ENCODE measurements at regions not wholly inside any gene's neighbourhood (a gene's known extent, or its start where the extent isn't known, plus 50 kb on each side); places are given as distances from the start of the nearest gene placed in this dataset.

DNA sequence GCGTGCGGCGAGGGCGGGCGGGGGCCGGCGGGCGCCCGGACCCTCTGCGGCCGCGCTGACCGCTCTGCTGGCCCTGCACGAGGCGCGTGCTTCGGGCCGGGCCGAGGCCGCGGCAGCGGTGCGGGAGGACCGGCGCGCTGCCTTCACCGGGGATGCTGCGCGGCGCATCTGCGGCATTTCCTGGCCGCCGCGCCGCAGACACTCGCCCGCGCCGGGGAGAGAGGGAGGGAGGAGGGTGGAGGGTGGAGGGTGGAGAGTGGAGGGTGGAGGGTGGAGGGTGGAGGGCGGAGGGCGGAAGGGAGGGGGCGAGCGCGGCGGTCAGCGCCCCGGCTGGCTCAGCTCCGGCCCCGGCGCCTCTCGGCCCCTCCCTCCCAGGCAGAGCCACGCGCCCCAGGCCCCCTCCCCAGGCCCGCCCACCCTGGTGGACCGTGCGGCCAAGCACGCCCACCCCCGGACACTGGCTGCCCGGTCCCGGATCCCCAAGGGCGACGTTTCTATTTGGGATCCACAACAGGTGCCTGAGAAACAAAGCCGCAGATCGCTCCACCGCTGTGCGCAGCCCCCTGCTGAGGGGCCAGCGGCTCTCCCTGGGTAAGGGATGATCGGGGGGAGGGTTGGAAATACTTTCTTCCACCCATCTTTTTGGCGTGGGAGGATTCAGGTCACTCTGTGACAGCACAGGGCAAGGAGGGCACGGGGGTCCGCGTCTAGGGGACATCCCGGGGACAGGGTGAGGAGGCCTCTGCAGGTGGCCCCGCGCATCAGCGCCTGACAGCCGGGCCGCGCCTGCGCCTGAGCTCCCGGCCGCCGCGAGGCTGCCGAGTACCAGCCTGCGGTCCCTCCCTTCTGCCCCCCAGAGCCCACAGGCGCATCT is 111.2 kb upstream of the BEND6 start:
- TF ChIP-seq SUZ12 (IDR thresholded peaks at IDR 0.05; ENCODE audit: extremely low read depth, insufficient read depth, insufficient read length) (no peak), YY1 (IDR thresholded peaks at IDR 0.05; ENCODE audit: insufficient read depth, insufficient read length) (no peak), ZNF274 (IDR thresholded peaks at IDR 0.05; ENCODE audit: low read depth, low read length) (no peak)
- Histone ChIP-seq H3K4me1 (ENCODE audit: insufficient read depth, insufficient read length) (no peaks in the 10 kb centered on the region), H3K9ac (ENCODE audit: insufficient read length, low read depth) (peak overlapping the region; percentile 93), H3K4me3 (ENCODE audit: insufficient read length, low read depth) (peak overlapping the region; percentile 88), H3K27me3 (ENCODE audit: insufficient read depth, insufficient read length) (no peaks in the 10 kb centered on the region), H3K9me3 (ENCODE audit: insufficient read depth, low read length) (no peaks in the 10 kb centered on the region), H3K36me3 (ENCODE audit: insufficient read depth, insufficient read length, low read length) (no peaks in the 10 kb centered on the region)
- peak; percentile 76 for DNase-seq (ENCODE audit: low read depth, low spot score)

GRCh38 chr6:56842686-56843475 is 112.0 kb upstream of the BEND6 start:
- Histone ChIP-seq H3K27me3 (ENCODE audit: insufficient read depth, insufficient read length) (no peaks in the 10 kb centered on the region), H3K4me3 (ENCODE audit: insufficient read length, low read depth) (peak overlapping the region; percentile 88), H3K9ac (ENCODE audit: insufficient read length, low read depth) (peak overlapping the region; percentile 93), H3K36me3 (ENCODE audit: insufficient read depth, insufficient read length, low read length) (no peaks in the 10 kb centered on the region), H3K9me3 (ENCODE audit: insufficient read depth, low read length) (no peaks in the 10 kb centered on the region), H3K4me1 (ENCODE audit: insufficient read depth, insufficient read length) (no peaks in the 10 kb centered on the region)
- peak; percentile 13 for DNase-seq (ENCODE audit: low read depth, low spot score)
- TF ChIP-seq YY1 (IDR thresholded peaks at IDR 0.05; ENCODE audit: insufficient read depth, insufficient read length) (no peak), SUZ12 (IDR thresholded peaks at IDR 0.05; ENCODE audit: extremely low read depth, insufficient read depth, insufficient read length) (no peak), ZNF274 (IDR thresholded peaks at IDR 0.05; ENCODE audit: low read depth, low read length) (no peak)

DNA sequence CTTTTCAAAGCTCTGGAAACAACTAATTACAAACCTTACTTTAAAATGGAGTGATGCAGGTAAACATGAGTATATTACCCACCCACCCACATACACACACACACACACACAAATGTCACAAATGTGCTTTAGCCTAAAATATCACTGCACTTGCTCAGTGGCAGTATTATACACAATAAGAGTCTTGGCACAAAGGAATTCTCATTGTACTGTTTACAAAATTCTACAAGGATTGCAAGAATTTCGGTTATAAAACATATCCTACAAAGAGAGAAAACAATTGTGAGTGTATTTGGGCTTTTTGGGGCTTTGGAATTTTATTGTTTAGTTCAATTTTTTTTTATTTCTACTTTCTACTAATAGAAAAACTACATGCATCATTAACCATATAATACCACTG is 113.2 kb upstream of the BEND6 start:
- Histone ChIP-seq H3K36me3 (ENCODE audit: insufficient read depth, insufficient read length, low read length) (no peaks in the 10 kb centered on the region), H3K27me3 (ENCODE audit: insufficient read depth, insufficient read length) (no peaks in the 10 kb centered on the region), H3K9ac (ENCODE audit: insufficient read length, low read depth) (no peak overlapping the region), H3K4me3 (ENCODE audit: insufficient read length, low read depth) (peak overlapping the region; percentile 88), H3K4me1 (ENCODE audit: insufficient read depth, insufficient read length) (no peaks in the 10 kb centered on the region), H3K9me3 (ENCODE audit: insufficient read depth, low read length) (no peaks in the 10 kb centered on the region)
- no peak for DNase-seq (ENCODE audit: low read depth, low spot score)
- no peak for TF ChIP-seq SUZ12 (IDR thresholded peaks at IDR 0.05; ENCODE audit: extremely low read depth, insufficient read depth, insufficient read length)
- TF ChIP-seq YY1 (IDR thresholded peaks at IDR 0.05; ENCODE audit: insufficient read depth, insufficient read length) = no peak
- TF ChIP-seq ZNF274 (IDR thresholded peaks at IDR 0.05; ENCODE audit: low read depth, low read length) = no peak

DNA sequence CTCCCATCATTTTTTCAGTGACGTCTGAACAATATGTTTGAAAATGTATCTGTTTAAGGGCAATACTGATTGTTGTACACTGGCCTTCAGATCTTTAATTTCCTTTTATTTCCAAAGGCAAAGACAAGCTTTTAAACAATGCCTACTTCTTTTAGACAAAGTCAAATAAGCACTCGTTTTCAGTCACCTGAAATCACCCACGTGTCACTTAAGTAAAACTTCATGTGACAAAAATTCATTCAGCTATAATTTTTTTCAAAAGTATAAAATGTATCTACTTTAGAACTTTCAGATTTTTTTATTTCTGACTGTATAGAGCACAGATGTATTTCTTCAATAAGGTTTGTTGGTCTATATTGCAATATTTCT is 113.5 kb upstream of the BEND6 start:
- H3K36me3 ChIP-seq (ENCODE audit: insufficient read depth, insufficient read length, low read length) = no peaks in the 10 kb centered on the region
- H3K27me3 ChIP-seq (ENCODE audit: insufficient read depth, insufficient read length) = no peaks in the 10 kb centered on the region
- H3K4me1 ChIP-seq (ENCODE audit: insufficient read depth, insufficient read length) = no peaks in the 10 kb centered on the region
- no peak overlapping the region for H3K4me3 ChIP-seq (ENCODE audit: insufficient read length, low read depth)
- no peak for DNase-seq (ENCODE audit: low read depth, low spot score)
- TF ChIP-seq YY1 (IDR thresholded peaks at IDR 0.05; ENCODE audit: insufficient read depth, insufficient read length) (no peak), ZNF274 (IDR thresholded peaks at IDR 0.05; ENCODE audit: low read depth, low read length) (no peak), SUZ12 (IDR thresholded peaks at IDR 0.05; ENCODE audit: extremely low read depth, insufficient read depth, insufficient read length) (no peak)
- no peak overlapping the region for H3K9ac ChIP-seq (ENCODE audit: insufficient read length, low read depth)
- no peaks in the 10 kb centered on the region for H3K9me3 ChIP-seq (ENCODE audit: insufficient read depth, low read length)

- no peaks in the 10 kb centered on the region for H3K4me1 ChIP-seq (ENCODE audit: insufficient read depth, insufficient read length)
- no peaks in the 10 kb centered on the region for H3K36me3 ChIP-seq (ENCODE audit: insufficient read depth, insufficient read length, low read length)
- no peak overlapping the region for H3K4me3 ChIP-seq (ENCODE audit: insufficient read length, low read depth)
- TF ChIP-seq ZNF274 (IDR thresholded peaks at IDR 0.05; ENCODE audit: low read depth, low read length) = no peak
- TF ChIP-seq YY1 (IDR thresholded peaks at IDR 0.05; ENCODE audit: insufficient read depth, insufficient read length) = no peak
- TF ChIP-seq SUZ12 (IDR thresholded peaks at IDR 0.05; ENCODE audit: extremely low read depth, insufficient read depth, insufficient read length) = no peak
- DNase-seq (ENCODE audit: low read depth, low spot score) = no peak
- no peak overlapping the region for H3K9ac ChIP-seq (ENCODE audit: insufficient read length, low read depth)
- no peaks in the 10 kb centered on the region for H3K9me3 ChIP-seq (ENCODE audit: insufficient read depth, low read length)
- no peaks in the 10 kb centered on the region for H3K27me3 ChIP-seq (ENCODE audit: insufficient read depth, insufficient read length)
Observed at GRCh38 chr6:56840467-56841380, 114.2 kb upstream of the BEND6 start.

- no peak for DNase-seq (ENCODE audit: low read depth, low spot score)
- no peaks in the 10 kb centered on the region for H3K27me3 ChIP-seq (ENCODE audit: insufficient read depth, insufficient read length)
- no peak overlapping the region for H3K4me3 ChIP-seq (ENCODE audit: insufficient read length, low read depth)
- no peak overlapping the region for H3K9ac ChIP-seq (ENCODE audit: insufficient read length, low read depth)
- TF ChIP-seq ZNF274 (IDR thresholded peaks at IDR 0.05; ENCODE audit: low read depth, low read length) (no peak), SUZ12 (IDR thresholded peaks at IDR 0.05; ENCODE audit: extremely low read depth, insufficient read depth, insufficient read length) (no peak), YY1 (IDR thresholded peaks at IDR 0.05; ENCODE audit: insufficient read depth, insufficient read length) (no peak)
- H3K9me3 ChIP-seq (ENCODE audit: insufficient read depth, low read length) = no peaks in the 10 kb centered on the region
- no peaks in the 10 kb centered on the region for H3K36me3 ChIP-seq (ENCODE audit: insufficient read depth, insufficient read length, low read length)
- no peaks in the 10 kb centered on the region for H3K4me1 ChIP-seq (ENCODE audit: insufficient read depth, insufficient read length)
Observed at GRCh38 chr6:56839533-56840183, 115.2 kb upstream of the BEND6 start.

Data from NT2/D1 (cell line).